ENCODE measurements at regions not wholly inside any gene's neighbourhood (a gene's known extent, or its start where the extent isn't known, plus 50 kb on each side); places are given as distances from the start of the nearest gene placed in this dataset.

DNA sequence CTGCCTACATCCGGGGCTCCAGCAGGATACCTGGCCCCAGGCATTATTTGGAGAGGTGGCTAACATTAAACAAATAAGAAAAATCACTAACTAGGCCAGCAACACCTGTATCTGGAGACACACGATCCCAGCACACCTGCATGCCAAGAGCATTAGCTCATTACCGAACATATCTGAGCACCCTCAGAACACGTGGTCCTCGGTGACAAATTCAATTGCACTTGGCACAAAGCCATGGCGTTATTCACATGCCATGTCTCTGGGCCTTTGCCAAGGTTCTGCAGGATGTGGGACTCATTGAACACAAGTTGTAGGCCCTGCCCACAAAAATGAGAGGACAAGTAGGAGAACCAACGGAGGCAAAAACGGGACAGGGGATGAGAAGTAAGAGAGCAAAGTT, 552.3 kb downstream of the TOX3 start:
- no peak for ATAC-seq
- TF ChIP-seq, protein P1, sequence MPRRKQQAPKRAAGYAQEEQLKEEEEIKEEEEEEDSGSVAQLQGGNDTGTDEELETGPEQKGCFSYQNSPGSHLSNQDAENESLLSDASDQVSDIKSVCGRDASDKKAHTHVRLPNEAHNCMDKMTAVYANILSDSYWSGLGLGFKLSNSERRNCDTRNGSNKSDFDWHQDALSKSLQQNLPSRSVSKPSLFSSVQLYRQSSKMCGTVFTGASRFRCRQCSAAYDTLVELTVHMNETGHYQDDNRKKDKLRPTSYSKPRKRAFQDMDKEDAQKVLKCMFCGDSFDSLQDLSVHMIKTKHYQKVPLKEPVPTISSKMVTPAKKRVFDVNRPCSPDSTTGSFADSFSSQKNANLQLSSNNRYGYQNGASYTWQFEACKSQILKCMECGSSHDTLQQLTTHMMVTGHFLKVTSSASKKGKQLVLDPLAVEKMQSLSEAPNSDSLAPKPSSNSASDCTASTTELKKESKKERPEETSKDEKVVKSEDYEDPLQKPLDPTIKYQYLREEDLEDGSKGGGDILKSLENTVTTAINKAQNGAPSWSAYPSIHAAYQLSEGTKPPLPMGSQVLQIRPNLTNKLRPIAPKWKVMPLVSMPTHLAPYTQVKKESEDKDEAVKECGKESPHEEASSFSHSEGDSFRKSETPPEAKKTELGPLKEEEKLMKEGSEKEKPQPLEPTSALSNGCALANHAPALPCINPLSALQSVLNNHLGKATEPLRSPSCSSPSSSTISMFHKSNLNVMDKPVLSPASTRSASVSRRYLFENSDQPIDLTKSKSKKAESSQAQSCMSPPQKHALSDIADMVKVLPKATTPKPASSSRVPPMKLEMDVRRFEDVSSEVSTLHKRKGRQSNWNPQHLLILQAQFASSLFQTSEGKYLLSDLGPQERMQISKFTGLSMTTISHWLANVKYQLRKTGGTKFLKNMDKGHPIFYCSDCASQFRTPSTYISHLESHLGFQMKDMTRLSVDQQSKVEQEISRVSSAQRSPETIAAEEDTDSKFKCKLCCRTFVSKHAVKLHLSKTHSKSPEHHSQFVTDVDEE (CRISPR knock-in tag; IDR thresholded peaks at IDR 0.05) = no peak
- TF ChIP-seq ZNF8 (CRISPR knock-in tag; IDR thresholded peaks at IDR 0.05) = no peak
- TF ChIP-seq SNAI2 (CRISPR knock-in tag; IDR thresholded peaks at IDR 0.05) = no peak
- TF ChIP-seq RARB (CRISPR knock-in tag; IDR thresholded peaks at IDR 0.05) = no peak
- TF ChIP-seq BACH2 (CRISPR knock-in tag; IDR thresholded peaks at IDR 0.05; ENCODE audit: borderline replicate concordance) = no peak
- TF ChIP-seq GLIS3 (CRISPR knock-in tag; IDR thresholded peaks at IDR 0.05) = no peak
- TF ChIP-seq ARNTL (CRISPR knock-in tag; IDR thresholded peaks at IDR 0.05; ENCODE audit: borderline replicate concordance, low read depth) = no peak
- no peak for TF ChIP-seq ZC3H10 (CRISPR knock-in tag; IDR thresholded peaks at IDR 0.05)
- no peak for TF ChIP-seq ESRRG (CRISPR knock-in tag; IDR thresholded peaks at IDR 0.05)
- TF ChIP-seq ZFP3 (CRISPR knock-in tag; IDR thresholded peaks at IDR 0.05) = no peak
- no peak for TF ChIP-seq OSR1 (CRISPR knock-in tag; IDR thresholded peaks at IDR 0.05)
- TF ChIP-seq TOX (CRISPR knock-in tag; IDR thresholded peaks at IDR 0.05; ENCODE audit: borderline replicate concordance) = no peak
- TF ChIP-seq PPARA (CRISPR knock-in tag; IDR thresholded peaks at IDR 0.05; ENCODE audit: borderline replicate concordance) = no peak
- TF ChIP-seq, protein P2, sequence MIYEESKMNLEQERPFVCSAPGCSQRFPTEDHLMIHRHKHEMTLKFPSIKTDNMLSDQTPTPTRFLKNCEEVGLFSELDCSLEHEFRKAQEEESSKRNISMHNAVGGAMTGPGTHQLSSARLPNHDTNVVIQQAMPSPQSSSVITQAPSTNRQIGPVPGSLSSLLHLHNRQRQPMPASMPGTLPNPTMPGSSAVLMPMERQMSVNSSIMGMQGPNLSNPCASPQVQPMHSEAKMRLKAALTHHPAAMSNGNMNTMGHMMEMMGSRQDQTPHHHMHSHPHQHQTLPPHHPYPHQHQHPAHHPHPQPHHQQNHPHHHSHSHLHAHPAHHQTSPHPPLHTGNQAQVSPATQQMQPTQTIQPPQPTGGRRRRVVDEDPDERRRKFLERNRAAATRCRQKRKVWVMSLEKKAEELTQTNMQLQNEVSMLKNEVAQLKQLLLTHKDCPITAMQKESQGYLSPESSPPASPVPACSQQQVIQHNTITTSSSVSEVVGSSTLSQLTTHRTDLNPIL (CRISPR knock-in tag; IDR thresholded peaks at IDR 0.05; ENCODE audit: low read depth) = no peak
- no peak for TF ChIP-seq ZFP30 (CRISPR knock-in tag; IDR thresholded peaks at IDR 0.05)
- TF ChIP-seq ISL1 (CRISPR knock-in tag; IDR thresholded peaks at IDR 0.05) = no peak

DNA sequence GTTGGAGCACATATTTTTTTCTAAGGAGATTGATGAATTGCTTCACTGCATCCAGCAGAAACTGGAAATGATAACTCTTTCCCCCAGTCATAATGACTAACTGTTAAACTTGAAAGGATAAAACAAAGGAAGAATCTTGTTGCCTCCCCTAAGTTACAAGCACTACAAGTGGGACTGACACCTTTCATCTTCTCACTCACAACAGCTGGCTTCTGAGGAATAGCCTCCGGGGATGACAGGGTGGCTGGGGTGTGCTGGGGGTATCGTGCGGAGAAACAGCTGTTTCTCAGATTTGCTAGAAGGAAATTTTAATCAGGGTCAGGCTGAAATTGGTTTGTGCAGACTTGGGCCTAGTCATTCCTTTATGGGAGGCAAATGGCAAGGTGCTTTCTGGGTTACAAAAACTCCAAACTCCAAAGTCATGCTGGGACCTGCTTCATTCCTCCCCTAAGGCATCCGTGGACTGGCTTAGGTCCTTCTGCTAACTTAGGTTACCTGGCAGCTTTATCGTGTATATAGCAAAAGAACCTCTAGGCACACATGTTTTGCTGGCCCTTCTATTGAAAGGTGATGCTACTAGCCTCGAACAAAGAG, 557.2 kb downstream of the TOX3 start:
- ATAC-seq = no peak
- TF ChIP-seq, protein P3, sequence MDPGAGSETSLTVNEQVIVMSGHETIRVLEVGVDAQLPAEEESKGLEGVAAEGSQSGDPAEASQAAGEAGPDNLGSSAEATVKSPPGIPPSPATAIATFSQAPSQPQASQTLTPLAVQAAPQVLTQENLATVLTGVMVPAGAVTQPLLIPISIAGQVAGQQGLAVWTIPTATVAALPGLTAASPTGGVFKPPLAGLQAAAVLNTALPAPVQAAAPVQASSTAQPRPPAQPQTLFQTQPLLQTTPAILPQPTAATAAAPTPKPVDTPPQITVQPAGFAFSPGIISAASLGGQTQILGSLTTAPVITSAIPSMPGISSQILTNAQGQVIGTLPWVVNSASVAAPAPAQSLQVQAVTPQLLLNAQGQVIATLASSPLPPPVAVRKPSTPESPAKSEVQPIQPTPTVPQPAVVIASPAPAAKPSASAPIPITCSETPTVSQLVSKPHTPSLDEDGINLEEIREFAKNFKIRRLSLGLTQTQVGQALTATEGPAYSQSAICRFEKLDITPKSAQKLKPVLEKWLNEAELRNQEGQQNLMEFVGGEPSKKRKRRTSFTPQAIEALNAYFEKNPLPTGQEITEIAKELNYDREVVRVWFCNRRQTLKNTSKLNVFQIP (CRISPR knock-in tag; IDR thresholded peaks at IDR 0.05; ENCODE audit: borderline replicate concordance, low read depth) = no peak
- TF ChIP-seq ARNTL (CRISPR knock-in tag; IDR thresholded peaks at IDR 0.05; ENCODE audit: borderline replicate concordance, low read depth) (no peak), ESRRG (CRISPR knock-in tag; IDR thresholded peaks at IDR 0.05) (no peak), ZNF8 (CRISPR knock-in tag; IDR thresholded peaks at IDR 0.05) (no peak), ZNF70 (CRISPR knock-in tag; IDR thresholded peaks at IDR 0.05) (no peak), ZFP3 (CRISPR knock-in tag; IDR thresholded peaks at IDR 0.05) (no peak), ISL1 (CRISPR knock-in tag; IDR thresholded peaks at IDR 0.05) (no peak), ZFP30 (CRISPR knock-in tag; IDR thresholded peaks at IDR 0.05) (no peak), BACH2 (CRISPR knock-in tag; IDR thresholded peaks at IDR 0.05; ENCODE audit: borderline replicate concordance) (no peak)
- TF ChIP-seq, protein P2 (CRISPR knock-in tag; IDR thresholded peaks at IDR 0.05; ENCODE audit: low read depth) = no peak

DNA sequence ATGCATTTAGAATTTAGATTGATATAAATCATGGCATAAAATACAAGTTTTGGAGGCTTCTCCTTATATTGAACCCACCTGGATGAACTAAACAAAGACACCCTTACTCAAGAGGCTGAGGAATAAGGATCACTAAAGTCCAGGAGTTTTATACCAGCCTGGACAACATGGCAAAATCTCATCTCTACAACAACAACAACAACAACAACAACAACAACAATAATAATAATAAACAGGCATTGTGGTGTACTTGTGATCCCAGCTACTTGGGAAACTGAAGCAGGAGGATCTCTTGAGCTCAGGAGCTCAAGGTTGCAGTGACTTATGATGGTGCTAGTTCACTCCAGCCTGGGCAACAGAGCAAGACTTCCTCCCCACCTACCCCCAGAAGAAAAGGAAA, 558.0 kb downstream of the TOX3 start:
- no peak for ATAC-seq
- TF ChIP-seq ZNF8 (CRISPR knock-in tag; IDR thresholded peaks at IDR 0.05) (no peak), OSR1 (CRISPR knock-in tag; IDR thresholded peaks at IDR 0.05) (no peak), RARB (CRISPR knock-in tag; IDR thresholded peaks at IDR 0.05) (no peak), ZFP30 (CRISPR knock-in tag; IDR thresholded peaks at IDR 0.05) (no peak), ZNF70 (CRISPR knock-in tag; IDR thresholded peaks at IDR 0.05) (no peak), ZNF565 (CRISPR knock-in tag; conservative IDR thresholded peaks at IDR 0.05; ENCODE audit: low read depth) (no peak), PPARA (CRISPR knock-in tag; IDR thresholded peaks at IDR 0.05; ENCODE audit: borderline replicate concordance) (no peak), TOX (CRISPR knock-in tag; IDR thresholded peaks at IDR 0.05; ENCODE audit: borderline replicate concordance) (no peak), GLIS3 (CRISPR knock-in tag; IDR thresholded peaks at IDR 0.05) (no peak), SNAI2 (CRISPR knock-in tag; IDR thresholded peaks at IDR 0.05) (no peak), CSDC2 (CRISPR knock-in tag; IDR thresholded peaks at IDR 0.05) (no peak)
- TF ChIP-seq, protein P2 (CRISPR knock-in tag; IDR thresholded peaks at IDR 0.05; ENCODE audit: low read depth) = no peak
- TF ChIP-seq, protein P1 (CRISPR knock-in tag; IDR thresholded peaks at IDR 0.05) = no peak
- TF ChIP-seq, protein P3 (CRISPR knock-in tag; IDR thresholded peaks at IDR 0.05; ENCODE audit: borderline replicate concordance, low read depth) = no peak
- TF ChIP-seq, protein P4, sequence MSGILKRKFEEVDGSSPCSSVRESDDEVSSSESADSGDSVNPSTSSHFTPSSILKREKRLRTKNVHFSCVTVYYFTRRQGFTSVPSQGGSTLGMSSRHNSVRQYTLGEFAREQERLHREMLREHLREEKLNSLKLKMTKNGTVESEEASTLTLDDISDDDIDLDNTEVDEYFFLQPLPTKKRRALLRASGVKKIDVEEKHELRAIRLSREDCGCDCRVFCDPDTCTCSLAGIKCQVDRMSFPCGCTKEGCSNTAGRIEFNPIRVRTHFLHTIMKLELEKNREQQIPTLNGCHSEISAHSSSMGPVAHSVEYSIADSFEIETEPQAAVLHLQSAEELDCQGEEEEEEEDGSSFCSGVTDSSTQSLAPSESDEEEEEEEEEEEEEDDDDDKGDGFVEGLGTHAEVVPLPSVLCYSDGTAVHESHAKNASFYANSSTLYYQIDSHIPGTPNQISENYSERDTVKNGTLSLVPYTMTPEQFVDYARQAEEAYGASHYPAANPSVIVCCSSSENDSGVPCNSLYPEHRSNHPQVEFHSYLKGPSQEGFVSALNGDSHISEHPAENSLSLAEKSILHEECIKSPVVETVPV (CRISPR knock-in tag; IDR thresholded peaks at IDR 0.05) = no peak
